Suprapubic skin (tissue), 4 donors: ENCODE measurements at regions not wholly inside any gene's neighbourhood (a gene's known extent, or its start where the extent isn't known, plus 50 kb on each side); places are given as distances from the start of the nearest gene placed in this dataset.

ENCODE experiments used
- DNase-seq, 2 donors: peaks; one replicate each; pipeline ENCODE4 v3.0.0-alpha.2; 2019; ENCODE audit warnings: low spot score in 2 of 2
- H3K27ac ChIP-seq: fragments of 200-600 bp; sonication (generic); one replicate; pipeline ENCODE4 v1.5.1; 2019
- H3K27me3 ChIP-seq: fragments of 200-600 bp; sonication (generic); one replicate; pipeline ENCODE4 v1.5.1; 2019
- H3K36me3 ChIP-seq: fragments of 200-600 bp; sonication (generic); one replicate; pipeline ENCODE4 v1.5.1; 2019
- H3K4me1 ChIP-seq: fragments of 200-600 bp; sonication (generic); one replicate; pipeline ENCODE4 v1.5.1; 2019
- H3K4me3 ChIP-seq: fragments of 200-600 bp; sonication (generic); one replicate; pipeline ENCODE4 v1.5.1; 2019; ENCODE audit warnings: mild to moderate bottlenecking
- H3K9me3 ChIP-seq: fragments of 200-600 bp; sonication (generic); one replicate; pipeline ENCODE4 v1.5.1; 2019
- CTCF ChIP-seq, 2 donors: fragments of 200-600 bp in 1 of 2; fragments of 450-650 bp in 1 of 2; sonication (generic) in 1 of 2; IDR thresholded peaks; one replicate each; pipeline ENCODE4 v1.5.1; 2016 to 2019; ENCODE audit warnings: antibody characterized with exemption in 2 of 2, mild to moderate bottlenecking in 1 of 2, moderate library complexity in 1 of 2
- EP300 ChIP-seq: sonication (generic); formaldehyde crosslinking; IDR thresholded peaks from one replicate; pipeline ENCODE4 v1.6.1; 2017; ENCODE audit warnings: antibody characterized with exemption
- POLR2A ChIP-seq, 2 donors: fragments of 450-650 bp; IDR thresholded peaks; one replicate each; pipeline ENCODE4 v1.6.1; 2017; ENCODE audit warnings: antibody characterized with exemption in 2 of 2, mild to moderate bottlenecking in 2 of 2, moderate library complexity in 2 of 2
- POLR2AphosphoS5 ChIP-seq, 3 donors: sonication (generic); formaldehyde crosslinking; IDR thresholded peaks; one replicate each; pipeline ENCODE4 v1.6.1; 2017; ENCODE audit warnings: antibody characterized with exemption in 3 of 3
- WGBS: methylation state at CpG from one replicate; pipeline ENCODE4 v1.1.5; 2018; 5-methylcytosine and 5-hydroxymethylcytosine counted together

GRCh38 chr12:75712223-75712622 is 200.8 kb upstream of the KRR1 start:
- H3K4me1 ChIP-seq = peaks cover 6% of the 10 kb centered on the region
- TF ChIP-seq POLR2A (IDR thresholded peaks at IDR 0.05) = no peak
- no peak overlapping the region for H3K27ac ChIP-seq
- H3K36me3 ChIP-seq = no peaks in the 10 kb centered on the region
- no peak overlapping the region for H3K4me3 ChIP-seq
- no peak for DNase-seq
- H3K9me3 ChIP-seq = no peaks in the 10 kb centered on the region
- H3K27me3 ChIP-seq = no peaks in the 10 kb centered on the region

DNA sequence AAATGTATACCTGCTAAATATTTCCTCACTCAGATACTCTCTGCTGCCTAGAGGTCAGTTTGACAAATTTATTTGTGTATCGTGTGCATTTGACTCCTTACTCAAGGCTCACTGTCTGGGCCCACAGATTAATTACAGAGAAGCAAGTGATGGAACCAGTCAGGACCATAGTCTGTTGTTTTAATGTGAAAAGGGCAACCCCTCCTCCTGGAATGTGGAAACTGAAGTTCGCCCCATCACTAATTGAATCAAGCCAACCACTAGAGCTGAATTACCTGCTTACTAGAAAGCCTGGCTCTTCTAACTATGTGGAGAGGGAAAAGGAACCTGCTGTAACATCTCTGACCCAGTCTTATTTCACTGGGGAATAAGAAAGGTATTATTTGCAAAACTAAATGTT is 199.9 kb upstream of the KRR1 start:
- no peak for DNase-seq
- Histone ChIP-seq H3K27me3 (no peaks in the 10 kb centered on the region), H3K36me3 (no peaks in the 10 kb centered on the region), H3K4me1 (peaks cover 14% of the 10 kb centered on the region), H3K27ac (no peak overlapping the region), H3K4me3 (no peak overlapping the region), H3K9me3 (no peaks in the 10 kb centered on the region)
- TF ChIP-seq POLR2AphosphoS5 (IDR thresholded peaks at IDR 0.05) (no peak), POLR2A (IDR thresholded peaks at IDR 0.05) (no peak), CTCF (IDR thresholded peaks at IDR 0.05) (no peak), EP300 (no peak)
- 92% methylated on average over 2 of the region's 2 CpGs for WGBS

DNA sequence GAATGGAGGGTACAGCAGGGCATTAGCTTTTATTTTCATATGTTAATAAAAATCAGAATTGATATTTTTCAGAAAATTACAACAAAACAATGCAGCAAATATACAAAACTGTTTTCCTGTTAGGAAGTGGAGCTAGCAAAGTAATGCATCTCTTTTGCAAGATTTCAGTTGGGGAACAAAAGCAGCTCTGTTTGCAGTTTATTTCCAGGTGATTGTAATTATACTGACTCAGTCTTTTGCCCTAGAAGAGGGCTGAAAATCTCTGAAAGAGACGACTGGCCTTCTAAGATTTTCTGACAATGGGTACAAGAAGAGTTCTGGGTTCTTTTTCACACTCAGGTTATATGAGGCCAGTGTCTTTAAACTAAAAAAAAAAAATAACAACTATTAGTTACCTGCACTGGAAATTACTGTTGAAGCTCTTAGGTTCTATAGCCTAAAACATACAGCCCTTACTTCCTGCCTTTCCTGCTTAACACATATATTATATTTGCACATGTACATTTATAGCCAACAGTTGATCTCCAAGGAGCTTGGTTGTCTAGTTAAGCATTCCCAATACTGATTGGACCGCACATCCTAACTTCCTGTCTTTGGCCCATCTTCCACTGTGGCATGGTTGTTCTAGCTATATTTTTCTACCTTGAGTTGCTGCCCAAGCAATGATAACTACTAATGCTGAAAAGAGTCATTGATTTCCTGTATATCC is 199.1 kb upstream of the KRR1 start:
- TF ChIP-seq POLR2A (IDR thresholded peaks at IDR 0.05) (no peak), EP300 (no peak), CTCF (IDR thresholded peaks at IDR 0.05) (no peak), POLR2AphosphoS5 (IDR thresholded peaks at IDR 0.05) (no peak)
- Histone ChIP-seq H3K27me3 (no peaks in the 10 kb centered on the region), H3K36me3 (no peaks in the 10 kb centered on the region), H3K4me3 (no peak overlapping the region), H3K4me1 (peaks cover 14% of the 10 kb centered on the region), H3K9me3 (no peaks in the 10 kb centered on the region), H3K27ac (no peak overlapping the region)
- DNase-seq = no peak
- 83% methylated on average over 2 of the region's 2 CpGs for WGBS

DNA sequence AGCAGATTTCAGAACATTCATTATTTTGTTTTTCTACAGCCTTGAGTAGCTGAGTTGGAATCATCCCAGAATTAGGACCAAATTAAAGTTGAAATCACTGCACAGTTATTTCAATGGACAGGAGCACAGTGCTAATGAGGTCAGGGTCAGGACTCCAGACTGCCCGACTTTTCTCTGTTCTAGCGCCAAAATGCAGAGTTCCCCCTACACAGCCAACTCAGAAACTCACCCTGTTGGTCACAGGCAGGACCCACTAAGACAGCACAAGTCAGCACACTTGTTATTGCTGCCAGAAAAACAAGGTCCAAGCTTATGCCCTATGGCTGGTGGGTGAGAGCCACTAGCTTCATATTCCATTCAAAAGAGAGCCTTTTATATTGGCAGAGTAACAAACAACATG is 198.1 kb upstream of the KRR1 start:
- no peak for TF ChIP-seq POLR2AphosphoS5 (IDR thresholded peaks at IDR 0.05)
- no peak for TF ChIP-seq EP300
- TF ChIP-seq CTCF (IDR thresholded peaks at IDR 0.05) = no peak
- TF ChIP-seq POLR2A (IDR thresholded peaks at IDR 0.05) = no peak
- Histone ChIP-seq H3K4me1 (peaks cover 14% of the 10 kb centered on the region), H3K36me3 (no peaks in the 10 kb centered on the region), H3K27ac (no peak overlapping the region), H3K27me3 (no peaks in the 10 kb centered on the region), H3K9me3 (no peaks in the 10 kb centered on the region), H3K4me3 (no peak overlapping the region)
- DNase-seq = no peak
- WGBS = 55% methylated on average over 2 of the region's 2 CpGs

GRCh38 chr12:75708802-75709201 is 197.4 kb upstream of the KRR1 start:
- H3K27ac ChIP-seq = no peak overlapping the region
- no peak overlapping the region for H3K4me3 ChIP-seq
- H3K9me3 ChIP-seq = no peaks in the 10 kb centered on the region
- TF ChIP-seq EP300 (no peak), POLR2AphosphoS5 (IDR thresholded peaks at IDR 0.05) (no peak), POLR2A (IDR thresholded peaks at IDR 0.05) (no peak), CTCF (IDR thresholded peaks at IDR 0.05) (no peak)
- H3K4me1 ChIP-seq = peaks cover 14% of the 10 kb centered on the region
- no peaks in the 10 kb centered on the region for H3K36me3 ChIP-seq
- no peak for DNase-seq
- H3K27me3 ChIP-seq = no peaks in the 10 kb centered on the region
- 74% methylated on average over 1 of the region's 1 CpG for WGBS

DNA sequence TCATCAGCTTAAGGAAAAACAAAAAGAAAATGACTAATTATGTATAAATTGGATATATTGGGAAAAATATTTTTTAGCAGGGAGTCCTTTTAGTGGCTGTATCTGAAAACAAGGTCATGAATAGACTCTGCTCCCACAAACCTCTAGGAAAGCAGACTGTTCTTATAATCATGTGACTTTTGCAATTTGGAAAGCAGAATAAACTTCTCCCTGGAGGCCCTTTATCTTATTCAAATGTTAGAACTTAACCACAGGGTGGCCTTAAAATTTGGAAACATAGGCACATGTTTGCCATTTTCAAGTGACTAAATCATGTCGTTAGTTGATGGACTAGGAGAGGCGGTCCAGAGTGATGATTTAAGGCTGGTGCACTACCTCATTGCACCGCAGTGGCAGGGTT is 196.6 kb upstream of the KRR1 start:
- TF ChIP-seq POLR2A (IDR thresholded peaks at IDR 0.05) = no peak
- TF ChIP-seq CTCF (IDR thresholded peaks at IDR 0.05) = no peak
- TF ChIP-seq POLR2AphosphoS5 (IDR thresholded peaks at IDR 0.05) = no peak
- no peak for TF ChIP-seq EP300
- no peak overlapping the region for H3K4me3 ChIP-seq
- no peak overlapping the region for H3K27ac ChIP-seq
- 75% methylated on average over 3 of the region's 3 CpGs for WGBS
- no peaks in the 10 kb centered on the region for H3K9me3 ChIP-seq
- no peaks in the 10 kb centered on the region for H3K36me3 ChIP-seq
- H3K27me3 ChIP-seq = no peaks in the 10 kb centered on the region
- H3K4me1 ChIP-seq = peaks cover 14% of the 10 kb centered on the region
- no peak for DNase-seq
